ENCODE measurements at regions not wholly inside any gene's neighbourhood (a gene's known extent, or its start where the extent isn't known, plus 50 kb on each side); places are given as distances from the start of the nearest gene placed in this dataset.
"Not testable (repeated sequence)": the region's sequence is repeated elsewhere in the genome, so short reads cannot be mapped to it uniquely, and the experiment has no call there.

- TF ChIP-seq POLR2A, POLR2AphosphoS5, SPI1, TAF1 (IDR thresholded peaks at IDR 0.05; ENCODE audit: low read depth, low read length): not testable (repeated sequence)
These were observed 359.1 kb downstream of the C3orf38 start for GRCh38 chr3:88508818-88509217.

Measured in GM12891 (cell line).